Right kidney (tissue), 1 donor: ENCODE measurements at regions not wholly inside any gene's neighbourhood (a gene's known extent, or its start where the extent isn't known, plus 50 kb on each side); places are given as distances from the start of the nearest gene placed in this dataset.
A peak's percentile ranks its signal among the peaks of the same experiment; 100 is the strongest.

Experiments
- DNase-seq: peaks from one replicate; pipeline ENCODE4 v3.0.0-alpha.2; 2016

DNA sequence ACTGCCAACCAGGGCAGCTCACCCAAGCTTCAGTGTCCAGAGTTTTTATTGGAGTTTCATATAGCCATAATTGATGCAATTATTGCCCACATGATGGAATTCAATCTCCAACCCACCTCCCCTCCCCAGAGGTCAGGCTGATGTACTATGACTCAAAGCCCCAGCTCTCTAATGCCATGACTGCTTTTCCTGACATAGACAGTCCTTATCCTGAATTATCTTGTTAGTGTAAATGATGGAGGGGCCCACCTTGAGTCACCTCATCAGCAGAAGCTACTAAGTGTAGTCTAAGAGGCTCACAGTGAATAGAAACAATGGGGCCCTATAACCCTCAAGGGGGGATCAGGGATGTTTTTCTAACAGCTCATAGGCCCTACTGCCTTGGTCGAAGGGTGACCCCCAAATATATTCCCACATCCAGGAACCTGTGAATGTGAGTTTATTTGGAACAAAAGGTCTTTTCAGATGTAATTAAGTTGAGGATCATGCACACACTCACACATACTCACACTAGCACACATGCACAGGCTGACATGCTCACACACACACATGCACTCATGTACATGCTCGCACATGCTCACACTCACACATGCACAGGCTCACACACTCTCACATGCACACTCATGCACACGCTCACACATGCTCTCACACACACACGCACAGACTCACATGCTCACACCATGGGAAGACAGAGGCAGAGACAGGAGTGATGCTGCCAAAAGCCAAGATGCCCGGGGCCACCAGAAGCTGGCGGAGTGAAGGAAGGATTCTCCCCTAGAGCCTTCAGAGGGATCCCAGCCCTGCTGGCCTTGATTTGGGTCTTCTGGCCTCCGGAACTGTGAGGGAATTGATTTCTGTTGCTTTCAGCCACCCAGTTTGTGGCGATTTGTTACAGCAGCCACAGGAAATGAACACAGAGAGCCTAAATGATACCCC lies 131.2 kb upstream of the SMAD3 start:
- DNase-seq, result no peak

DNA sequence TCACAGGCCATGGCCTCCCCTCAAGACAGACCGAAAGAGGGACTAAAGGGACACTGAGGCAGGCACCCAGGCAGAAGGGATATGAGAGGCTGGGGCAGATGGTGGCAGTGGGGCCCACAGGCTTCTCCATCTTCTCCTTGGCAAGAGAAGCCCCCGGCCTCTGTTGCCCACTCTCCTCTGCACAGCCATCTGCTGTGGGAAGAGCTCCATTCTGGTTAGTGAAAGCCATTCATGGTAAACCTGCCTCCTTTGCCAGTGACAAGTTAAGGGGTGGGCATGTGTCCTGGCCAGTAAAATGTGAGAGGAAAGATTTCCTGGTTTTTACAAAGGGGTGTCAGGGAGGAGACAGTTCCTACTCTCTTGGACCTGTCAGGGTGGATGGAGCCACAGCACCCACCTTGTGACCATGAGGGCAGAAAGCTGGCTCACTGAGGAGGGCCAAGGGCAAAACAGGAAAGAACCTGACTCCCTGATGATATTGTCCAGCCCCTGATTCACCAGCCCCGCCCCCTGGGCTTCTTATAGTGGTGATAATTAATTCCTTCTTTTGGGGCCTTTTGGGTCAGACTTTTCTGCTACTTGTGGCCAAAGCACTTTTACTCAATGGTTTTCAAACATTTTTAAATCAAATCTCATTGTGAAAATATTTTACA lies 130.4 kb upstream of the SMAD3 start:
- no peak for DNase-seq

GRCh38 chr15:66935688-66936087 lies 129.7 kb upstream of the SMAD3 start:
- DNase-seq, result no peak

DNA sequence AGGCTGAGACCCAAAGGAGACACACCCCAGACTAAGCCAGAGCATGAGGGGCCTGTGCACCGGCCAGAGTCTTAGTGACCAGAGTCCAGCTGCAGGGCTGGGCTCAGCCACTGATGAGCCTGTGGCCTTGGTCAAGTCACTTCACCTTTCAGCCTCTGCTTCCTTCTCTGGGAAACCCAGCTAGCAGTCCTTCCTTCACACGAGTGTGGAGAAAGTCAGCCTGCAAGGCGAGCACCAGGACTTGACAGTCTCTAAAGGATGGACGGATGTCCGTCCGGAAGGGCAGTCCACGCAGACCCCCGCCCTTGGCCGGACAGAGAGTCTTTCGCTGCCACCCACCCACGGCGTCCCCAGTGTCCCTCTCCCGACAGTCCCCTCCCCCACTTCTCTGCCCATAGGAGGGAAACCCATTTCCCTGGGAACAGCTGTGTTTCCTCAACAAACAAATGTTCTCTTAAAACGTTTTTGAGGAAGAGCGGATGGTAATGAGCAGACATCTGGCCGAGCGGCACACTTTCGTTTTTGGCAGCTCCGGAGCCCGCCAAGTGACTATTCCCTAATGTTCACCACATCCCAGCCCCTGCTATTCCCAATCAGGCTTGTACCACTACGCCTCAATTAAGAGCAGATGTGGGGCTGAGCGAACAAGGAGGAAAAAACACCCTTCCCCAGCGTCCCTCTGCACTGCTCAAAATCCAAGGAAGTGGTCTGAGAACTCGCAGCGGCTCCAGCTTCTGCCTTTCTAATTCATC lies 129.1 kb upstream of the SMAD3 start:
- peak; percentile 49 for DNase-seq

DNA sequence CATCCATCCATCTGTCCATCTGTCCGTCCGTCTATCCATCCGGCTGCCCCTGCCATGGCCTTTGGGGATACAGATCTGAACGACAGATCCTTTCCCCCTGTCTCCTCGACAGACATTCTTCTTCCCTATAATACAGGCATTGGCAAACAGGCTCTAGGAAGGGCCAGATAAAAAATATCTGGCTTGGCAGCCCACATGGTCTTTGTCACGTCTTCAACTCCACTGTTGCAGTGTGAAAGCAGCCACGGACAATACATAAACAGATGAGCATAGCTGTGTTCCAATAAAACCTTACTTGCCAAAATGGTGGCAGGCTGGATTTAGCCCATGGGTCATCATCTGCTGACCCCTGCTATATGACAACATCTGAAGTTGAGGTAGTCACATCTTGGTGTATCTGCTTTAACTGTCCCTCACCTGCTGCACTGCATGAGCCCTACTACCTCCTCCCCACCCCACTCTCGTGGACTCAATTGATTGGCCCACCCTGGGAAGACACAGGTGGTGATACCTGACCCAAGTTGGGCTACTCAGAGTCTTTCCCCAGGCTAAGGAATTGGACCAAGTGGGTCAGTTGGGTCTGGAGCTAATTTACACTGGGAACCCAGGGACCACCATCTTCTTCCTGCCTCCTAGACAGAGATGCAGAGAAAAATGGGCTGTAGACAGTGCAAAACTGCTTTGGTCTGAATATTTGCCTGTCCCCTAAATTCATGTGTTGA lies 128.4 kb upstream of the SMAD3 start:
- no peak for DNase-seq

DNA sequence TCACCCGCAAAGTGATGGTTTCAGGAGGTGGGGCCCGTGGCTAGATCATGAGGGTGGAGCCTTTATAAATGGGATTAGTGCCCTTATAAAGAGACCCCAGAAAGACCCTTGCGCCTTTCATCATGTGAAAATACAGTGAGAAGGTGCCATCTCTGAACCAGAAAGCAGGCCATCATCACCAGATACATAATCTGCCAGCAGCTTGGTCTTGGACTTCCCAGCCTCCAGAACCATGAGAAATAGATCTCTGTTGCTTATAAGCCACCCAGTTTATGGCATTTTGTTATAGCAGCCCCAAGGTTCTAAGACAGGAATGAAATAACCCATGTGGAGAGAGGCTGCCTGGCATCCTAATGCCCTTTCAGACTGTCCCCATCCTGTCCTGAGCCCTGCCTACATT lies 127.8 kb upstream of the SMAD3 start:
- no peak for DNase-seq

DNA sequence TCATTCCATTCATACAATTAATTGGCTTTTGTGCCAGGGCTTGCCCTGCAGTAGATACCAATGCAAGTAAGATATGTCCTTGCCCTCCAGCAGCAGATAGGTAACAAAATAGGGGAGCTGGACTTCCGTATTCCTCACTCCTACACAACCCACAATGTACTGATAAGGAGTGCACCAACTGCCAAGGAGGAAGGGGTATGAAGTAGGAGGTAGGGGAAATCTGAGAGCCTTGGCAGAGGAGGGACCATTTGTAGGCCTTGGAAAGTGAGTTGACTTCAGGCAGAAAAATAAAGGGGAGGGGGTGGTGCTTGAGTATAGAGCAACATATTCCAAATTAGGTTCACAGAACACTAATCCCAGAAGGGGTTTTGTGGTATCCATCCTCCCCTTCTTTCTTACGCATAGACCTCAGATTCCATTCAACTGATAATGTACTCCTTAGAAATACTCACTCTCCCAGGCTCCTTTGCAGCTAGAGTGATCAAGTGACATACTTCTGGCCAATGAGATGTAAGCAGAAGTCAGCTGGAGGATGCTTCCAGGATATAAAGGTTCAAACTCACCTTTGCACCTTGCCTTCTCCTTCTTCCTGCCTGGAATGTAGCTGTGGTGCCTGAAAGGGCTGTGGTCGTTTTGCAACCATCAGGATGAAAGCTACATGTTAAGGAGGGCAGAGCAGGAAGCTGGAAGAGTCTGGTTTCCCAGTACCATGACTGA lies 127.1 kb upstream of the SMAD3 start:
- DNase-seq, result no peak

- DNase-seq, result no peak
Observed at GRCh38 chr15:66939016-66939415, 126.4 kb upstream of the SMAD3 start.

DNA sequence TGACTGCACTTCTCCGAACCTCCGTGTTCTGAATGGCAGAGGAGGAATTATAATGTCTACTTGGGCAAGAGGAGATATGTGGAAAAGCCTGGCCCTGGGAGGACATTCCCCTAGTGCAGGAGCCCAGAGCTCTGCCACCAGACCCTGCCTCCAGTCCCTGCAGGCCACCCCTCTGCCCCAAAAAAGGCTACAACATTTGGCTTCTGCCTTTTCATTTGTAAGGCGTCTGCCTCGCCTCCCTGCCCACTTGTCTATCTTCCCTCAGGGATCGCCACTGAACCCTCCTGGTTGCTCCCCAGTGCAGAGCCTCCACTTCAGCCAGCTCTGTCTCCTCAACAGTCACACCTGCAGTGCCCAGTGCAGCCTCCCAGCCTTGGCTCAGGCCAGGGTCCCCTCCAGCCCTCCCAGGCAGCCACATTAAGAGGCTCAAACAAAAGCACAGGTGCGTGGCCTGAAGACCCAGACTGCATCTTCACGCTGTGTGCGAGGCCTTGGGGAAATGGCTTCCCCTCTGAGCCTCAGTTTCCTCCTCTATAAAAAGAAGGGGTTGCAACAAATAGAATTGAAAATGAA lies 125.9 kb upstream of the SMAD3 start:
- no peak for DNase-seq

DNA sequence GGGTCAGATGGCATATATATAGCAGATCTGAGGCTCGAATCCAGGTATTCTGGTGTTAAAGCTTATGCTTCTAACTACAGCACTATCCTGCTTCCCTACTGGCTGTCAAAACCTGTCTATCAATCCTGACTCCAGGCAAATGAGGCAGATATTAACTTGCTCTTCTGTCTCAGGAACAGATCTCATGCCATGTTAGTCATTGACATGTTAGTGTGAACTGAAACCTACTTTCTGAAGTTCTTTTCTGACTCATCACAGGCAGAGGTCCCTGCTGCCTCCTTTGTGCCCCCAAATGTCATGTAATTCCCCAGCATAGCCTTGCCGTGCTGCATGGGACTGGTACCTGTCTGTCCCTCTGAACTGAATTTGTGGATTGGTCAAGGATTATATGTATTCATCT lies 125.0 kb upstream of the SMAD3 start:
- DNase-seq, result no peak

GRCh38 chr15:66941108-66941711 lies 124.2 kb upstream of the SMAD3 start:
- no peak for DNase-seq

DNA sequence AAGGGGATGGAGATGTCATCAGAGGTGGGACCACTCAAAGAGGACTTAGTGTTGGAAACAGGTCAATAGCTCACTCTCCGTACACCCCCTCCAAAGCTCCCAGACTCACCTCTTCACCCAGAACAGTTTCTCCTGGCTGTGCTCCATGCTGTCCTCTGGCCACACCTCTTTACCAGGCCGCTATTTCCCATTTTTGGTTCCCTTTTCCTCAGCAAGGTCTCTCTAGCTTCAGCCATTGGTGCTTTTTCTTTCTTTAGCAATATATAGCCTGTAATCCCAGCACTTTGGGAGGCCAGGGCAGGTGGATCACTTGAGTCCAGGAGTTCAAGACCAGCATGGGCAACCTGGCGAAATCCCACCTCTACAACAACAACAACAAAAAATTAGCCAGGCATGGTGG lies 123.6 kb upstream of the SMAD3 start:
- no peak for DNase-seq

DNA sequence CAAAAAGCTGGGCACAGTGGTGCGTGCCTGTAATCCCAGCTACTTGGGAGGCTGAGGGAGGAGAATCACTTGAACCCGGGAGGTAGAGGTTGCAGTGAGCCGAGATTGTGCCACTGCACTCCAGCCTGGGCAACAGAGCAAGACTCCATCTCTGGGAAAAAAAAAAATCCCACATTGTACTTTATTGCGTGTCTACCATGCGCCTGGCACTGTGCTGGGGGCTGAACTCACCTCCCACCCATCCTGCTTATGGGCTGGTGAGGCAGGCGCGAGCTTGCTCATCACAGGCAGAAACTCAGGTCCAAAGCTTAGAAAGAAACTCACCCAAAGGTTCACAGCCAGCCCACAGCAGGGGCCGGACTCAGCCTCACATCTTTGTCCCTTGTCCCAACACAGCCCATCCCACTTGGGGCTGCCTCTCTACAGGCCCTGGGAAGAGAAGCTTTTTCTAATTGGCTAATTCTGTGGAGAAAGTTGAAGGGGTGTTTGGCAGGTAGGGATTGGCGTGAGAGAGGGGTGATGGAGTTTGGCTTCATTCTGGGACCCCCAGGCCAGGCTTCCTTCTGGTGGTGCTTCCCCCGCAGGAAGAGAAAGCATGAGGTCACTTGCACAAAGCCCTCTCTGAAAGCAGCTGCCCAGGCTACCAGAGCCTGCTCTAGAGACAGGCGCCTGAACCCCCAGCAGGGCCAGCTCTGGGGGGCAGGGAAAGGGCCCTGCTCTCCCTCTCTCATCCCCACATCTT lies 122.6 kb upstream of the SMAD3 start:
- no peak for DNase-seq

- no peak for DNase-seq
Observed at GRCh38 chr15:66943456-66944095, 121.8 kb upstream of the SMAD3 start.

DNA sequence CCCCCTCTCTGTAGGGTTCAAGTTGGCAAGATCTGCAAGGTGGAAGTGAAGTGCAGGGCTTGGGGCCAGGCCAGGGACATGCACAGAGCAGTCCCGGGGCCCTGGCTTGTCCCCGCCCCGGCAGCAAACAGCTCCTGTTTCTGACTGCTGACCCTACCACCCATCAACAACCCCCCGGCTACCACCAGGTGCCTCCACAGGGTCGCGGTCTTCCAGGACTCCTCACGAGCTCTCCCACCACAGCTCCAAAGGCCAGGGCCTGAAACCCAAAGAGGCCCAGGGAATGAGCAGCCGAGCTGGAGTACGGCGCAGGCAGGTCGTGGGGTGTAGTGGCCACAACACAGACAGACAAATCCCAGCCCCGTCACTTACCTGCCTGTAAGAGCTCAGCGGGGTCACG lies 121.3 kb upstream of the SMAD3 start:
- DNase-seq, result no peak

GRCh38 chr15:66945286-66945685 lies 120.1 kb upstream of the SMAD3 start:
- DNase-seq, result no peak

GRCh38 chr15:66945842-66946241 lies 119.6 kb upstream of the SMAD3 start:
- DNase-seq, result no peak

DNA sequence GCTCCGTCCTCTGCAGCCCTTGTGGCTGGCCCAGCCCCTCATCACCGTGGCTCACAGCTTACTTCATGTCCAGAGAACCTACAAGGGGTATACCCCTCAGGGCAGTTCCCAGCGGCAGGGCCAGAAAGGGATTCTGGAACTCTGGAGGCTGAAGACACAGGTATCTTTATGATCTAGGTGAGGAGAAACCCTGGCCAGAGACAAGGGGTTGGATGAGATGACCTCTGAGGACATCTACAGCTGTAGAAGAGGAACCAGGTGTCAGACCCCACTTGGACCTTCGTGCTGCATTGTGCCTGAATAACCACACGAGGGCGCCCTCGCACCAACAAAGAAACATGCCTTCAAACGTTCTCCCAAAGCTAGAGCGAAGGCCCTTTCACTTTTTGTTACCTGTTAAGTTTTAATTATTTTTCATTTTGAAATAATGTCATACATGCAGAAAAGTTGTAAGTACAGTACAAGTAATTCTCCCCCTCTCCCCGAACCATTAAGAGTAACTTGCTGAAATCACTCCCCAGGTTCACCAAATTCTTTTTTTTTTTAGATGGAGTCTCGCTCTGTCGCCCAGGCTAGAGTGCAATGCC lies 118.7 kb upstream of the SMAD3 start:
- DNase-seq, result peak; percentile 62

GRCh38 chr15:66947471-66947870 lies 117.9 kb upstream of the SMAD3 start:
- no peak for DNase-seq
